Tibial nerve (tissue), 4 donors: ENCODE measurements at regions not wholly inside any gene's neighbourhood (a gene's known extent, or its start where the extent isn't known, plus 50 kb on each side); places are given as distances from the start of the nearest gene placed in this dataset.
"Not testable (repeated sequence)": the region's sequence is repeated elsewhere in the genome, so short reads cannot be mapped to it uniquely, and the experiment has no call there.

ENCODE experiments used
- DNase-seq, 2 donors: peaks; one replicate each; pipeline ENCODE4 v3.0.0-alpha.2; 2019; ENCODE audit warnings: low spot score in 2 of 2
- H3K27ac ChIP-seq, 4 donors: fragments of 200-600 bp; sonication (generic) in 3 of 4; one replicate each; pipeline ENCODE4 v1.5.1; 2017 to 2019; ENCODE audit warnings: mild to moderate bottlenecking in 1 of 4
- H3K27me3 ChIP-seq, 2 donors: fragments of 200-600 bp; sonication (generic) in 1 of 2; one replicate each; pipeline versions ENCODE4 v1.5.1 to v1.6.0; 2017 to 2019
- H3K36me3 ChIP-seq, 3 donors: fragments of 200-600 bp; sonication (generic); one replicate each; pipeline ENCODE4 v1.5.1; 2018 to 2019
- H3K4me1 ChIP-seq, 4 donors: fragments of 200-600 bp; sonication (generic) in 3 of 4; one replicate each; pipeline ENCODE4 v1.5.1; 2017 to 2019
- H3K4me3 ChIP-seq, 4 donors: fragments of 200-600 bp; sonication (generic) in 3 of 4; one replicate each; pipeline ENCODE4 v1.5.1; 2017 to 2019; ENCODE audit warnings: mild to moderate bottlenecking in 1 of 4, moderate library complexity in 1 of 4
- H3K9me3 ChIP-seq, 4 donors: fragments of 200-600 bp; sonication (generic) in 3 of 4; one replicate each; pipeline ENCODE4 v1.5.1; 2017 to 2019
- CTCF ChIP-seq, 5 experiments: fragments of 200-600 bp in 3 of 5; fragments of 450-650 bp in 2 of 5; sonication (generic) in 3 of 5; IDR thresholded peaks; one replicate each; pipeline ENCODE4 v1.5.1; 2016 to 2019; ENCODE audit warnings: antibody characterized with exemption in 5 of 5, mild to moderate bottlenecking in 3 of 5, moderate library complexity in 2 of 5
- EP300 ChIP-seq, 2 donors: sonication (generic); formaldehyde crosslinking; IDR thresholded peaks; one replicate each; pipeline ENCODE4 v1.6.1; 2017; ENCODE audit warnings: antibody characterized with exemption in 2 of 2, mild to moderate bottlenecking in 1 of 2
- POLR2A ChIP-seq, 2 donors: fragments of 450-650 bp; IDR thresholded peaks; one replicate each; pipeline ENCODE4 v1.6.1; 2017; ENCODE audit warnings: antibody characterized with exemption in 2 of 2, mild to moderate bottlenecking in 2 of 2, moderate library complexity in 2 of 2
- WGBS, 2 donors: methylation state at CpG; one replicate each; pipeline ENCODE4 v1.1.5; 2018; 5-methylcytosine and 5-hydroxymethylcytosine counted together

- H3K9me3 ChIP-seq: no peaks in the 10 kb centered on the region
- H3K27ac ChIP-seq: no peak overlapping the region
- no peaks in the 10 kb centered on the region for H3K27me3 ChIP-seq
- no peaks in the 10 kb centered on the region for H3K4me1 ChIP-seq
- TF ChIP-seq POLR2A (IDR thresholded peaks at IDR 0.05): no peak
- TF ChIP-seq EP300 (IDR thresholded peaks at IDR 0.05): no peak
- TF ChIP-seq CTCF (IDR thresholded peaks at IDR 0.05): no peak
- H3K4me3 ChIP-seq: no peak overlapping the region
- no peak for DNase-seq
- WGBS, 2 donors: 75 to 83% methylated on average over 3 of the region's 3 CpGs
- H3K36me3 ChIP-seq: no peaks in the 10 kb centered on the region
These were observed 374.9 kb downstream of the TLE1 start for GRCh38 chr9:81314490-81314889.

DNA sequence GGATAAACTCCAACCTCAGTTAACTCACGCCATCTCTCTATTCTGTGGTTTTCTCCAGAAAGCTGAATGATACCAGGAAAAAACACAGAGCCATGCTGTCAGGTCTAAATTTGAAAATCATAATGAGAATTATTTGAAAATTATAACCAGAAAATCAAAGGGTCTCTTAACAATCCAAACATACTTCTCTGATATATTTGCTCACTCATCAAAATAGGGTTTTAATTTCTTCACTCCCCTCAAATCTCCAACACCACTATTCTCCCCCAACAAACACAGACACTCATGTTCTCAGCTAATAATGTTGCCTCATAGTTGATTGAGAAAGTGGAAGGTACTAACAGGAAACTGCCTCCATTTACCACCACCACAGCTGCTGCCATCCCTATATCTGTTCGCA, 375.5 kb downstream of the TLE1 start:
- no peaks in the 10 kb centered on the region for H3K9me3 ChIP-seq
- 94 to 96% methylated on average over 2 of the region's 2 CpGs for WGBS, 2 donors
- no peak overlapping the region for H3K4me3 ChIP-seq
- no peaks in the 10 kb centered on the region for H3K36me3 ChIP-seq
- no peak overlapping the region for H3K27ac ChIP-seq
- no peaks in the 10 kb centered on the region for H3K27me3 ChIP-seq
- no peaks in the 10 kb centered on the region for H3K4me1 ChIP-seq
- TF ChIP-seq EP300 (IDR thresholded peaks at IDR 0.05) (no peak), CTCF (IDR thresholded peaks at IDR 0.05) (no peak), POLR2A (IDR thresholded peaks at IDR 0.05) (no peak)
- no peak for DNase-seq

- no peak overlapping the region for H3K27ac ChIP-seq
- H3K4me3 ChIP-seq: no peak overlapping the region
- TF ChIP-seq EP300 (IDR thresholded peaks at IDR 0.05) (no peak), CTCF (IDR thresholded peaks at IDR 0.05) (no peak), POLR2A (IDR thresholded peaks at IDR 0.05) (no peak)
- no peaks in the 10 kb centered on the region for H3K9me3 ChIP-seq
- no peaks in the 10 kb centered on the region for H3K36me3 ChIP-seq
- 74 to 82% methylated on average over 3 of the region's 3 CpGs for WGBS, 2 donors
- no peaks in the 10 kb centered on the region for H3K27me3 ChIP-seq
- no peak for DNase-seq
- no peaks in the 10 kb centered on the region for H3K4me1 ChIP-seq
These were observed 377.0 kb downstream of the TLE1 start for GRCh38 chr9:81312346-81312745.

- 89% methylated on average over 4 of the region's 4 CpGs for WGBS, 2 donors
These were observed 380.9 kb downstream of the TLE1 start for GRCh38 chr9:81308404-81308803.

DNA sequence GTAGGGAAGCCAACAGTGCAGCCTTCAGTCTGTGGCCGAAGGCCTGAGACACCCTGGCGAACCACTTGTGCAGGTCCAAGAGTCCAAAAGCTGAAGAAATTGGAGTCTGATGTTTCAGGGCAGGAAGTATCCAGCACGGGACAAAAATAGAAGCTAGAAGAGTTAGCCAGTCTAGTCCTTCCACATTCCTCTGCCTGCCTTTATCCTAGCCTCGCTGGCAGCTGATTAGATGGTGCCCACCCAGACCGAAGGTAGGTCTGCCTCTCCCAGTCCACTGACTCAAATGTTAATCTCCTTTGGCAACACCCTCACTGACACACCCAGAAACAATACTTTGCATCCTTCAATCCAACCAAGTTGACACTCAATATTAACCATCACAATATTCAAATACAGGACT, 381.6 kb downstream of the TLE1 start:
- H3K27me3 ChIP-seq, H3K27ac ChIP-seq, H3K4me3 ChIP-seq, H3K4me1 ChIP-seq, H3K9me3 ChIP-seq, H3K36me3 ChIP-seq, DNase-seq: not testable (repeated sequence)
- WGBS, 2 donors: 90 to 95% methylated on average over 5 of the region's 5 CpGs

More at GRCh38 chr9:81308404-81308803, 380.9 kb downstream of the TLE1 start:
- no peaks in the 10 kb centered on the region for H3K36me3 ChIP-seq
- DNase-seq: no peak
- H3K4me3 ChIP-seq: no peak overlapping the region
- TF ChIP-seq POLR2A (IDR thresholded peaks at IDR 0.05) (no peak), CTCF (IDR thresholded peaks at IDR 0.05) (no peak), EP300 (IDR thresholded peaks at IDR 0.05) (no peak)
- no peak overlapping the region for H3K27ac ChIP-seq
- no peaks in the 10 kb centered on the region for H3K4me1 ChIP-seq
- H3K27me3 ChIP-seq: no peaks in the 10 kb centered on the region
- no peaks in the 10 kb centered on the region for H3K9me3 ChIP-seq

GRCh38 chr9:81305561-81306182, 383.7 kb downstream of the TLE1 start:
- 82 to 90% methylated on average over 6 of the region's 6 CpGs for WGBS, 2 donors
- peaks cover 0 to 7% (median 0%) of the 10 kb centered on the region in 4 donors for H3K9me3 ChIP-seq
- H3K27me3 ChIP-seq: no peaks in the 10 kb centered on the region
- no peak overlapping the region for H3K4me3 ChIP-seq
- DNase-seq: no peak
- no peak overlapping the region for H3K27ac ChIP-seq
- TF ChIP-seq EP300 (IDR thresholded peaks at IDR 0.05): no peak
- TF ChIP-seq CTCF (IDR thresholded peaks at IDR 0.05): no peak
- no peak for TF ChIP-seq POLR2A (IDR thresholded peaks at IDR 0.05)
- H3K36me3 ChIP-seq: no peaks in the 10 kb centered on the region
- no peaks in the 10 kb centered on the region for H3K4me1 ChIP-seq
